ENCODE measurements at regions not wholly inside any gene's neighbourhood (a gene's known extent, or its start where the extent isn't known, plus 50 kb on each side); places are given as distances from the start of the nearest gene placed in this dataset.

DNA sequence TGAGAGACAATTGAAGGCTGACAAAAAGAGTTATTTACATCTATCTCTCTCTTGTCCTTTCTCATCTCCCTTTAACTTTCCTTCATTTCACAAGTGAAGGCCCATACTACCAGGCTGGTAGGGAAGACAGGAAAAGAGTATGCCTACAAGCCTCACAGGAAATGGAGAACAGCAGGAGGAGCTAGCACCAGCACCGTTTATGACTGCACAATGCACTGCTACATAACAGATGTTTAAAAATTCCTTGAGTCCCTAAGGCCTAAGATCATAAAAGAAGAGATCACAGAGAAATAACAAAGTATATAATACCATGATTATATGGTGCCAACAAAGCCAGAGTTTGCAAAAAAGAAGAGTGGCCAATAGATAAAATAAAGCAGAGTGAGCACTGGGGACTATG lies 194.8 kb downstream of the UNC5CL start:
- no peak for TF ChIP-seq POLR2AphosphoS5 (IDR thresholded peaks at IDR 0.05; ENCODE audit: borderline replicate concordance, low read depth, low read length)
- TF ChIP-seq EZH2 (IDR thresholded peaks at IDR 0.05): no peak

Measured in SK-N-MC (cell line).